Keratinocyte (primary cell): ENCODE measurements at regions not wholly inside any gene's neighbourhood (a gene's known extent, or its start where the extent isn't known, plus 50 kb on each side); places are given as distances from the start of the nearest gene placed in this dataset.

ENCODE experiments used
- DNase-seq: peaks from one replicate; pipeline ENCODE4 v3.0.0-alpha.2; 2011; ENCODE audit warnings: low read depth, missing footprints, low spot score
- FAIRE-seq: peaks from 2 replicates; lab custom pipeline; 2011; peaks lifted over from hg19 to GRCh38; lab: Jason Lieb, UNC
- H2AFZ ChIP-seq: 2 replicates; pipeline ENCODE4 v1.6.0; 2012; ENCODE audit warnings: low read length, control low read depth, inconsistent platforms; ENCODE audit not compliant: control insufficient read depth
- H3K27ac ChIP-seq: 2 replicates; pipeline ENCODE4 v1.5.1; 2011; ENCODE audit warnings: low read length; ENCODE audit not compliant: control insufficient read depth, insufficient read depth
- H3K27me3 ChIP-seq: 3 replicates; pipeline ENCODE4 v1.6.0; 2011; ENCODE audit warnings: low read length; ENCODE audit not compliant: control insufficient read depth, insufficient read depth; ENCODE audit errors: extremely low read depth
- H3K36me3 ChIP-seq, 2 experiments: 2 replicates in 1 of 2; 3 replicates in 1 of 2; pipeline ENCODE4 v1.5.1; 2011; ENCODE audit warnings: low read length in 2 of 2, mild to moderate bottlenecking in 1 of 2; ENCODE audit not compliant: control insufficient read depth in 2 of 2, insufficient read depth in 2 of 2; ENCODE audit errors: extremely low read depth in 1 of 2
- H3K4me1 ChIP-seq: 3 replicates; pipeline ENCODE4 v1.5.1; 2011; ENCODE audit warnings: low read length; ENCODE audit not compliant: control insufficient read depth, insufficient read depth; ENCODE audit errors: extremely low read depth
- H3K4me2 ChIP-seq: 3 replicates; pipeline ENCODE4 v1.6.0; 2011; ENCODE audit warnings: low read depth, low read length; ENCODE audit not compliant: control insufficient read depth, insufficient read depth; ENCODE audit errors: extremely low read depth
- H3K4me3 ChIP-seq, 3 experiments: fragments of 200-600 bp in 1 of 3; sonication (generic) in 1 of 3; 2 replicates in 2 of 3; 3 replicates in 1 of 3; pipeline ENCODE4 v1.5.1; 2011 to 2016; ENCODE audit warnings: low read length in 3 of 3, mild to moderate bottlenecking in 3 of 3, control low read depth in 2 of 3, inconsistent platforms in 1 of 3, low read depth in 1 of 3, mixed read lengths in 1 of 3, mixed run types in 1 of 3, moderate library complexity in 1 of 3; ENCODE audit not compliant: control insufficient read depth in 2 of 3, insufficient read depth in 2 of 3; ENCODE audit errors: extremely low read depth in 1 of 3
- H3K79me2 ChIP-seq: 2 replicates; pipeline ENCODE4 v1.6.0; 2012; ENCODE audit warnings: low read length; ENCODE audit not compliant: control insufficient read depth, insufficient read depth
- H3K9ac ChIP-seq: 3 replicates; pipeline ENCODE4 v1.6.0; 2011; ENCODE audit warnings: low read length; ENCODE audit not compliant: control insufficient read depth, insufficient read depth; ENCODE audit errors: extremely low read depth
- H3K9me1 ChIP-seq: 3 replicates; pipeline ENCODE4 v1.6.0; 2011; ENCODE audit warnings: low read length; ENCODE audit not compliant: control insufficient read depth, insufficient read depth; ENCODE audit errors: extremely low read depth
- H3K9me3 ChIP-seq: 2 replicates; pipeline ENCODE4 v1.5.1; 2012; ENCODE audit warnings: low read depth, low read length; ENCODE audit not compliant: control insufficient read depth
- H4K20me1 ChIP-seq: 3 replicates; pipeline ENCODE4 v1.6.0; 2011; ENCODE audit warnings: low read length; ENCODE audit not compliant: control insufficient read depth, insufficient read depth; ENCODE audit errors: extremely low read depth
- EZH2 ChIP-seq: IDR thresholded peaks from one replicate; pipeline ENCODE4 v1.6.1; 2012; ENCODE audit warnings: inconsistent platforms, mild to moderate bottlenecking, low read length, moderate library complexity
- dilution Hi-C: fragments of 300-500 bp; cut with MboI; formaldehyde crosslinking; loops from one replicate; pipeline ENCODE4 v1.7.0; 2020; ENCODE audit warnings: low sequenced_read_pairs; ENCODE audit not compliant: extremely low pct_ligation_motif_present
- TF ChIP-seq, protein P1 (sequence below), 3 experiments: IDR thresholded peaks in 1 of 3; conservative IDR thresholded peaks in 1 of 3; optimal IDR thresholded peaks in 1 of 3; 2 replicates in 2 of 3; 3 replicates in 1 of 3; pipeline versions ENCODE3 to v1.5.1; 2011; ENCODE audit warnings: low read length in 3 of 3, mild to moderate bottlenecking in 3 of 3, moderate library complexity in 2 of 3, control low read depth in 1 of 3, inconsistent platforms in 1 of 3; ENCODE audit not compliant: insufficient read depth in 2 of 3; ENCODE audit errors: extremely low read depth in 1 of 3

DNA sequence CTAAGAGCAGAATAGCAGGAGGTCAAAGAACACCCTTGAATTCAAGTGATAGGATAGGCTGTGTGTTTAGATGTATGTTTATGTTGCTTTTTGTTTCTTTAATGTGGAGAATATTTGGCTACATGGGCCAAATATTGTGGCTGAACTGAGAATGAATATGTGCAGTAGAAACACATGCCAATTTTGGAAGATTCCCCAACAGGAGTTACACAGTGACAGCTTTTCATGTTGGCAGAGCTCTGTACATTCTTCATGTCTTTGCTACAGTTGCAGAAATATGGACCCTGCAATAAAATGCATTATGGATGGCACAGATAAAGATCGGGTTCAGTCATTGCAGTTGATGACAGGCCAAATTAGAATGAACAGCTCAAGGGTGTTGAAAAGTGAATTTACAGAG is 82.8 kb upstream of the SLC4A4 start:
- no peaks in the 10 kb centered on the region for H3K36me3 ChIP-seq
- H3K9ac ChIP-seq, result no peak overlapping the region
- FAIRE-seq, result no peak

GRCh38 chr4:71257761-71258160 is 81.1 kb upstream of the SLC4A4 start:
- H3K4me3 ChIP-seq, result no peak overlapping the region
- H4K20me1 ChIP-seq, result no peaks in the 10 kb centered on the region
- H3K27me3 ChIP-seq, result no peaks in the 10 kb centered on the region
- no peaks in the 10 kb centered on the region for H3K36me3 ChIP-seq
- H3K9me1 ChIP-seq, result no peaks in the 10 kb centered on the region
- H3K9me3 ChIP-seq, result no peaks in the 10 kb centered on the region
- FAIRE-seq (no peak), DNase-seq (no peak)
- dilution Hi-C loops, result no loop called here
- H3K4me1 ChIP-seq, result peaks cover 20% of the 10 kb centered on the region
- no peak overlapping the region for H3K9ac ChIP-seq
- H3K4me2 ChIP-seq, result no peak overlapping the region
- peak overlapping the region; percentile 11 for H2AFZ ChIP-seq
- H3K27ac ChIP-seq, result no peak overlapping the region
- no peaks in the 10 kb centered on the region for H3K79me2 ChIP-seq
- TF ChIP-seq, protein P1, sequence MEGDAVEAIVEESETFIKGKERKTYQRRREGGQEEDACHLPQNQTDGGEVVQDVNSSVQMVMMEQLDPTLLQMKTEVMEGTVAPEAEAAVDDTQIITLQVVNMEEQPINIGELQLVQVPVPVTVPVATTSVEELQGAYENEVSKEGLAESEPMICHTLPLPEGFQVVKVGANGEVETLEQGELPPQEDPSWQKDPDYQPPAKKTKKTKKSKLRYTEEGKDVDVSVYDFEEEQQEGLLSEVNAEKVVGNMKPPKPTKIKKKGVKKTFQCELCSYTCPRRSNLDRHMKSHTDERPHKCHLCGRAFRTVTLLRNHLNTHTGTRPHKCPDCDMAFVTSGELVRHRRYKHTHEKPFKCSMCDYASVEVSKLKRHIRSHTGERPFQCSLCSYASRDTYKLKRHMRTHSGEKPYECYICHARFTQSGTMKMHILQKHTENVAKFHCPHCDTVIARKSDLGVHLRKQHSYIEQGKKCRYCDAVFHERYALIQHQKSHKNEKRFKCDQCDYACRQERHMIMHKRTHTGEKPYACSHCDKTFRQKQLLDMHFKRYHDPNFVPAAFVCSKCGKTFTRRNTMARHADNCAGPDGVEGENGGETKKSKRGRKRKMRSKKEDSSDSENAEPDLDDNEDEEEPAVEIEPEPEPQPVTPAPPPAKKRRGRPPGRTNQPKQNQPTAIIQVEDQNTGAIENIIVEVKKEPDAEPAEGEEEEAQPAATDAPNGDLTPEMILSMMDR (optimal IDR thresholded peaks at IDR 0.05 in 1 of 3, IDR thresholded peaks at IDR 0.05 in 1 of 3, conservative IDR thresholded peaks at IDR 0.05 in 1 of 3; ENCODE audit: extremely low read depth in 1 of 3, insufficient read depth in 2 of 3, low read length in 3 of 3), result no peak
- TF ChIP-seq EZH2, result no peak

More for the DNA sequence above, 82.8 kb upstream of the SLC4A4 start:
- Histone ChIP-seq H3K79me2 (no peaks in the 10 kb centered on the region), H3K4me2 (no peak overlapping the region), H3K4me1 (peaks cover 20% of the 10 kb centered on the region), H3K4me3 (no peak overlapping the region), H2AFZ (no peak overlapping the region), H3K9me1 (no peaks in the 10 kb centered on the region), H3K27ac (no peak overlapping the region), H4K20me1 (no peaks in the 10 kb centered on the region), H3K9me3 (no peaks in the 10 kb centered on the region), H3K27me3 (no peaks in the 10 kb centered on the region)
- DNase-seq, result no peak
- dilution Hi-C loops, result no loop called here
- TF ChIP-seq, protein P1 (optimal IDR thresholded peaks at IDR 0.05 in 1 of 3, IDR thresholded peaks at IDR 0.05 in 1 of 3, conservative IDR thresholded peaks at IDR 0.05 in 1 of 3; ENCODE audit: extremely low read depth in 1 of 3, insufficient read depth in 2 of 3, low read length in 3 of 3), result no peak
- TF ChIP-seq EZH2, result no peak
